Breast epithelium (tissue), 3 donors: ENCODE measurements at regions not wholly inside any gene's neighbourhood (a gene's known extent, or its start where the extent isn't known, plus 50 kb on each side); places are given as distances from the start of the nearest gene placed in this dataset.
"Not testable (repeated sequence)": the region's sequence is repeated elsewhere in the genome, so short reads cannot be mapped to it uniquely, and the experiment has no call there.

ENCODE experiments used
- POLR2AphosphoS5 ChIP-seq, 3 donors: sonication (generic); formaldehyde crosslinking; IDR thresholded peaks; one replicate each; pipeline ENCODE4 v1.6.1; 2017; ENCODE audit warnings: antibody characterized with exemption in 3 of 3
- TF ChIP-seq, protein P1 (sequence below), 3 donors: fragments of 450-650 bp; IDR thresholded peaks; one replicate each; pipeline ENCODE4 v1.5.1; 2016 to 2017; ENCODE audit warnings: antibody characterized with exemption in 3 of 3, mild to moderate bottlenecking in 3 of 3, moderate library complexity in 3 of 3

DNA sequence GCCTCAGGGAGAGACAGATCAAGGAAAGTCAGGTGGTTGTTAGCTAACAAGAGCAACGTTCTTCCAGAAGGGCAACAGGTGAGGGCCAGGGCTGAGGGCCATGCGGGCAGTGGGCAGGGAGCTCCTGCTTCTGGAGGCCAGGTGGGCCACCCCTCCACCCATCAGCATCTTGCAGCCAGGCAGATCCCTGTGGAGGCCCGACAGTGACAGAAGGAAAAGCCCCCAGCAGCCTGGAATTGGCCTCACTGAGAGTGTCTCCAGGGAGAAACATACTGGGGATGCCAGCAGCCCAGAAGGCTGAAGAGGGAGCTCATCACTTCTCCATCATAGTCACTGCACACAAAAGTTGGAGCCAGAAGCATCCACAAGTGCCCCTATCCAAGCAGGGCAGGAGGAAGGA, 300.1 kb downstream of the BCL2L11 start:
- TF ChIP-seq, protein P1, sequence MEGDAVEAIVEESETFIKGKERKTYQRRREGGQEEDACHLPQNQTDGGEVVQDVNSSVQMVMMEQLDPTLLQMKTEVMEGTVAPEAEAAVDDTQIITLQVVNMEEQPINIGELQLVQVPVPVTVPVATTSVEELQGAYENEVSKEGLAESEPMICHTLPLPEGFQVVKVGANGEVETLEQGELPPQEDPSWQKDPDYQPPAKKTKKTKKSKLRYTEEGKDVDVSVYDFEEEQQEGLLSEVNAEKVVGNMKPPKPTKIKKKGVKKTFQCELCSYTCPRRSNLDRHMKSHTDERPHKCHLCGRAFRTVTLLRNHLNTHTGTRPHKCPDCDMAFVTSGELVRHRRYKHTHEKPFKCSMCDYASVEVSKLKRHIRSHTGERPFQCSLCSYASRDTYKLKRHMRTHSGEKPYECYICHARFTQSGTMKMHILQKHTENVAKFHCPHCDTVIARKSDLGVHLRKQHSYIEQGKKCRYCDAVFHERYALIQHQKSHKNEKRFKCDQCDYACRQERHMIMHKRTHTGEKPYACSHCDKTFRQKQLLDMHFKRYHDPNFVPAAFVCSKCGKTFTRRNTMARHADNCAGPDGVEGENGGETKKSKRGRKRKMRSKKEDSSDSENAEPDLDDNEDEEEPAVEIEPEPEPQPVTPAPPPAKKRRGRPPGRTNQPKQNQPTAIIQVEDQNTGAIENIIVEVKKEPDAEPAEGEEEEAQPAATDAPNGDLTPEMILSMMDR (IDR thresholded peaks at IDR 0.05), result not testable (repeated sequence)
- not testable (repeated sequence) for TF ChIP-seq POLR2AphosphoS5 (IDR thresholded peaks at IDR 0.05)
